Fibroblast of lung (primary cell): ENCODE measurements at regions not wholly inside any gene's neighbourhood (a gene's known extent, or its start where the extent isn't known, plus 50 kb on each side); places are given as distances from the start of the nearest gene placed in this dataset.

Source experiments
- CTCF ChIP-seq, 2 donors: IDR thresholded peaks in 1 of 2; conservative IDR thresholded peaks in 1 of 2; 1 replicate in 1 of 2; 2 replicates in 1 of 2; pipeline ENCODE4 v1.5.1; 2011 to 2012; ENCODE audit warnings: low read length in 2 of 2, control low read depth in 1 of 2, inconsistent platforms in 1 of 2, low read depth in 1 of 2, mild to moderate bottlenecking in 1 of 2
- EZH2 ChIP-seq: IDR thresholded peaks from 2 replicates; pipeline ENCODE4 v1.5.1; 2012; ENCODE audit warnings: low read length, control low read depth, mild to moderate bottlenecking; ENCODE audit errors: missing control alignments

GRCh38 chr20:17844549-17845298, 123.9 kb downstream of the SNX5 start:
- TF ChIP-seq CTCF (conservative IDR thresholded peaks at IDR 0.05 in 1 of 2, IDR thresholded peaks at IDR 0.05 in 1 of 2; ENCODE audit: low read depth in 1 of 2, low read length in 2 of 2), result no peak
- TF ChIP-seq EZH2, result no peak
